ENCODE measurements at regions not wholly inside any gene's neighbourhood (a gene's known extent, or its start where the extent isn't known, plus 50 kb on each side); places are given as distances from the start of the nearest gene placed in this dataset.

DNA sequence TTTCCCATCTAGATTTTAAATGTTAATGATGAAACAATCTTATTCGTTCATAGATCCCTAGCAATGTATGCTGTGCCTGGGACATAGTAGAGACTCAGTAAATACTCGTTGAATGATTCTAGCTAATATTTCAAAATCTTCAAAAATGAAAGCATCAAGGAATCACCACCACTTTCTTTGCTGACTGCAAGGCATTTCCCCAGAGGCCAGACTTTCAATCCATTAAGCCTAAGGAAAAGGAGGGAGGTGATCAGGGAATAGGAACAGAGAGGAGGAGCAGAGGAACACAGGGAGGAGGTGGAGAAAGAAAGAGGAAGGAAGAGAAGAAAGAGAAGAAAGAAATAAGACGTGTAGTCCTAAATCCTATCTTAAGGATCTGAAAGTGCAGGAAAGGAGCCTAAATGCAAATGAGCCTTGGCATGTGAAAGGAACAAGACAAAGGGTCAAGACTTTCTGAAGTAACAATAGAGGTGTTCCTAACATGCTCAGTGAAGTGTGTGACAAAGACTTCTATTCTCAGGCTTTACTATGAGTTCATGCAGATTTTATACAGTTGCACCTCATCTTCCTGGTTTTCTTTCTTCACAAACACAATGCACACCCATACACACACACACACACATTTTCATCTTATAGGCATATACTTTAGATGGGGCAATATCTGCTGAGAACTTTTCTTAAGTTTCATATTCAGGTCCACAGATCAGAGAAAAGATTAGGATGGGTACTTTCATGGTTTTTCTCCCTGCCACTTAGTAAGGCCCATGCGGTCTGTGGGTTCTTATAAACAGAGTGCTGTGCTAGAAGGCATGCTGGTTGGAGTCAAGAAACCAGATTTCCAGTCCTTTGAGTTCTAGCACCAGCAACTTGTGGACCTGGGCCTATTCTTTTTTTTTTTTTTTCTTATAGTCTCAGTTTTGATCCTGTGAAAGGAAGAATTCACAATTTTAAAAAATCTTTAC lies 512.2 kb upstream of the TNC start:
- DNase-seq (ENCODE audit: low read depth) = no peak
- no peak overlapping the region for H3K4me3 ChIP-seq (ENCODE audit: low read depth, low read length)
- TF ChIP-seq, protein P1, sequence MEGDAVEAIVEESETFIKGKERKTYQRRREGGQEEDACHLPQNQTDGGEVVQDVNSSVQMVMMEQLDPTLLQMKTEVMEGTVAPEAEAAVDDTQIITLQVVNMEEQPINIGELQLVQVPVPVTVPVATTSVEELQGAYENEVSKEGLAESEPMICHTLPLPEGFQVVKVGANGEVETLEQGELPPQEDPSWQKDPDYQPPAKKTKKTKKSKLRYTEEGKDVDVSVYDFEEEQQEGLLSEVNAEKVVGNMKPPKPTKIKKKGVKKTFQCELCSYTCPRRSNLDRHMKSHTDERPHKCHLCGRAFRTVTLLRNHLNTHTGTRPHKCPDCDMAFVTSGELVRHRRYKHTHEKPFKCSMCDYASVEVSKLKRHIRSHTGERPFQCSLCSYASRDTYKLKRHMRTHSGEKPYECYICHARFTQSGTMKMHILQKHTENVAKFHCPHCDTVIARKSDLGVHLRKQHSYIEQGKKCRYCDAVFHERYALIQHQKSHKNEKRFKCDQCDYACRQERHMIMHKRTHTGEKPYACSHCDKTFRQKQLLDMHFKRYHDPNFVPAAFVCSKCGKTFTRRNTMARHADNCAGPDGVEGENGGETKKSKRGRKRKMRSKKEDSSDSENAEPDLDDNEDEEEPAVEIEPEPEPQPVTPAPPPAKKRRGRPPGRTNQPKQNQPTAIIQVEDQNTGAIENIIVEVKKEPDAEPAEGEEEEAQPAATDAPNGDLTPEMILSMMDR (conservative IDR thresholded peaks at IDR 0.05; ENCODE audit: low read depth, low read length) = no peak

- H3K4me3 ChIP-seq (ENCODE audit: low read depth, low read length) = no peak overlapping the region
- DNase-seq (ENCODE audit: low read depth) = no peak
- TF ChIP-seq, protein P1 (conservative IDR thresholded peaks at IDR 0.05; ENCODE audit: low read depth, low read length) = no peak
These were observed 514.4 kb upstream of the TNC start for GRCh38 chr9:115632391-115632790.

DNA sequence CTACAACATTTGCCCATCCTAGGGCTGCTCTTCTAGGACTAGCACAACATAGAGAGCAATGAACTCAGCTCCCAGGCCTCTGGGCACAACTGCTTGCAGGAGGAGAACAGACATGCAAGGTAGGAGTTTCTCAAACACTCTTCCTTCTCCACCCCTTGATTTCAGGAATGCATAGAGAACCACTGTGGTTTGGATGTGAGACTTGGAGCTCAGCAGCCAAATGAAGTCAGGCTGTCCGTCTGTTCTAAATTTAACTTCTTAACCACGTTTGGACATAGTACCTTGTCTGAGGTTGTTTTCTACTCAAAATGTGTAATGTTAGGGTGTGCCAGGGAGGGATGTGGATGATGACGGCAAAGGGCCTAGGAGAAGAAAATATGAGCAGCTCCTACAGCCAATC lies 515.1 kb upstream of the TNC start:
- TF ChIP-seq, protein P1 (conservative IDR thresholded peaks at IDR 0.05; ENCODE audit: low read depth, low read length) = no peak
- no peak overlapping the region for H3K4me3 ChIP-seq (ENCODE audit: low read depth, low read length)
- peak; percentile 69 for DNase-seq (ENCODE audit: low read depth)

- no peak overlapping the region for H3K4me3 ChIP-seq (ENCODE audit: low read depth, low read length)
- TF ChIP-seq, protein P1 (conservative IDR thresholded peaks at IDR 0.05; ENCODE audit: low read depth, low read length) = no peak
These were observed 517.8 kb upstream of the PAPPA start for GRCh38 chr9:115635680-115636383.

DNA sequence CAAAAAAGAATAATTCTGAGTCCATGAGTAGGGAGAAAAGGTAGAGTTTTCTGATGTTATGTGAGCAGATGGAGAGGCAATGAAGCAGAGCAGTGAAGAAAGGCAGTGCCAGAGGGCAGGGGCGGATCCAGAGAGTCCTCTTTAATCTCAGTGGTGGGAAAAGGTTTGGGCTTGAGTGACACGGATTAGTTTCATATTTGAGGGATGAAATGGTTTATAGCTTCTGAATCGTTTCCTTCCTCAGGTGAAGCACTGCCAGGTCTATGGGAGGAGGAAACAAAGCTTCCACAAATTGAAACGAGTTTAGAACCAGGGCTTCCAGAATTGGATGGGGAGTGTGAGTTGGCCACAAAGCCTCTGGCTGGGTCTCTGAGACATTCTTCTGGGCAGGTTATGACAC lies 517.0 kb upstream of the PAPPA start:
- DNase-seq (ENCODE audit: low read depth) = no peak
- no peak overlapping the region for H3K4me3 ChIP-seq (ENCODE audit: low read depth, low read length)
- TF ChIP-seq, protein P1 (conservative IDR thresholded peaks at IDR 0.05; ENCODE audit: low read depth, low read length) = no peak

More at GRCh38 chr9:115635680-115636383, 517.8 kb upstream of the PAPPA start:
- DNase-seq (ENCODE audit: low read depth) = no peak

- DNase-seq (ENCODE audit: low read depth) = no peak
- TF ChIP-seq, protein P1 (conservative IDR thresholded peaks at IDR 0.05; ENCODE audit: low read depth, low read length) = no peak
- no peak overlapping the region for H3K4me3 ChIP-seq (ENCODE audit: low read depth, low read length)
These were observed 515.9 kb upstream of the PAPPA start for GRCh38 chr9:115637661-115638060.

All from choroid plexus epithelial cell (primary cell).